HEK293T (cell line): ENCODE measurements at regions not wholly inside any gene's neighbourhood (a gene's known extent, or its start where the extent isn't known, plus 50 kb on each side); places are given as distances from the start of the nearest gene placed in this dataset.
"Not testable (repeated sequence)": the region's sequence is repeated elsewhere in the genome, so short reads cannot be mapped to it uniquely, and the experiment has no call there.

Source experiments
- ARNT ChIP-seq: fragments of 450-650 bp; IDR thresholded peaks from 2 replicates; pipeline ENCODE4 v1.6.1; 2017; ENCODE audit warnings: mild to moderate bottlenecking
- BHLHE40 ChIP-seq: fragments of 450-650 bp; IDR thresholded peaks from 2 replicates; pipeline ENCODE4 v1.6.1; 2016; ENCODE audit warnings: mild to moderate bottlenecking, moderate library complexity, borderline replicate concordance
- CTBP1 ChIP-seq: fragments of 450-650 bp; IDR thresholded peaks from 2 replicates; pipeline ENCODE4 v1.6.1; 2016; ENCODE audit warnings: borderline replicate concordance
- ELF4 ChIP-seq: fragments of 450-650 bp; IDR thresholded peaks from 2 replicates; pipeline ENCODE4 v1.6.1; 2017; ENCODE audit warnings: antibody characterized with exemption
- FOXM1 ChIP-seq: fragments of 450-650 bp; IDR thresholded peaks from 2 replicates; pipeline ENCODE4 v1.6.1; 2017; ENCODE audit warnings: mild to moderate bottlenecking, borderline replicate concordance
- HDGF ChIP-seq: fragments of 450-650 bp; IDR thresholded peaks from 2 replicates; pipeline ENCODE4 v1.6.1; 2017; ENCODE audit warnings: antibody characterized with exemption, borderline replicate concordance
- SUZ12 ChIP-seq: fragments of 450-650 bp; IDR thresholded peaks from 2 replicates; pipeline ENCODE4 v1.6.1; 2016; ENCODE audit warnings: mild to moderate bottlenecking
- TARDBP ChIP-seq: fragments of 450-650 bp; IDR thresholded peaks from 2 replicates; pipeline ENCODE4 v1.6.1; 2016

- not testable (repeated sequence) for TF ChIP-seq BHLHE40, ARNT, ELF4, FOXM1, SUZ12, CTBP1, HDGF, TARDBP
Measured at GRCh38 chr2:111445941-111446340, 325.2 kb downstream of the BCL2L11 start.
